Liver (tissue), 8 donors: ENCODE measurements at regions not wholly inside any gene's neighbourhood (a gene's known extent, or its start where the extent isn't known, plus 50 kb on each side); places are given as distances from the start of the nearest gene placed in this dataset.

Experiments used
- DNase-seq: peaks from one replicate; pipeline ENCODE4 v3.0.0-alpha.2; 2017; ENCODE audit warnings: low spot score
- H3K27ac ChIP-seq, 2 donors: one replicate each; pipeline ENCODE4 v1.7.0; 2013; ENCODE audit warnings: inconsistent platforms in 2 of 2, low read length in 2 of 2, control low read depth in 1 of 2, low read depth in 1 of 2, mild to moderate bottlenecking in 1 of 2
- H3K27me3 ChIP-seq, 4 donors: one replicate each; pipeline versions ENCODE4 v1.6.1 to v1.7.0; 2013; ENCODE audit warnings: low read length in 3 of 4, inconsistent platforms in 1 of 4, mild to moderate bottlenecking in 1 of 4, moderate library complexity in 1 of 4; ENCODE audit not compliant: control insufficient read depth in 4 of 4, insufficient read depth in 4 of 4
- H3K36me3 ChIP-seq, 4 donors: one replicate each; pipeline versions ENCODE4 v1.6.1 to v1.7.0; 2013; ENCODE audit warnings: low read length in 3 of 4, mild to moderate bottlenecking in 3 of 4, low read depth in 1 of 4, moderate library complexity in 1 of 4; ENCODE audit not compliant: control insufficient read depth in 4 of 4, insufficient read depth in 3 of 4
- H3K4me1 ChIP-seq, 4 donors: one replicate each; pipeline versions ENCODE4 v1.6.1 to v1.7.0; 2013; ENCODE audit warnings: low read length in 3 of 4, mild to moderate bottlenecking in 3 of 4, moderate library complexity in 1 of 4; ENCODE audit not compliant: control insufficient read depth in 4 of 4, insufficient read depth in 4 of 4
- H3K4me3 ChIP-seq, 3 donors: one replicate each; pipeline versions ENCODE4 v1.6.1 to v1.7.0; 2013; ENCODE audit warnings: low read length in 3 of 3, control low read depth in 1 of 3, low read depth in 1 of 3, mild to moderate bottlenecking in 1 of 3
- H3K9ac ChIP-seq, 2 donors: one replicate each; pipeline ENCODE4 v1.7.0; 2013; ENCODE audit warnings: low read length in 2 of 2, mild to moderate bottlenecking in 2 of 2, moderate library complexity in 2 of 2, control low read depth in 1 of 2, low read depth in 1 of 2
- H3K9me3 ChIP-seq, 4 donors: one replicate each; pipeline versions ENCODE4 v1.6.1 to v1.7.0; 2013; ENCODE audit warnings: low read length in 3 of 4; ENCODE audit not compliant: control insufficient read depth in 4 of 4
- ATF3 ChIP-seq: IDR thresholded peaks from 2 replicates; pipeline ENCODE4 v1.6.1; 2016; ENCODE audit warnings: antibody characterized with exemption
- EGR1 ChIP-seq, 2 donors: IDR thresholded peaks; 2 replicates each; pipeline ENCODE4 v1.6.1; 2016 to 2018; ENCODE audit warnings: antibody characterized with exemption in 2 of 2, low read depth in 2 of 2
- FOXA1 ChIP-seq: IDR thresholded peaks from 2 replicates; pipeline ENCODE4 v1.6.1; 2016; ENCODE audit warnings: antibody characterized with exemption
- FOXA2 ChIP-seq: IDR thresholded peaks from 2 replicates; pipeline ENCODE4 v1.6.1; 2016; ENCODE audit warnings: antibody characterized with exemption
- GABPA ChIP-seq, 2 donors: IDR thresholded peaks in 1 of 2; conservative IDR thresholded peaks in 1 of 2; 2 replicates each; pipeline ENCODE4 v1.6.1; 2016; ENCODE audit warnings: antibody characterized with exemption in 2 of 2, mild to moderate bottlenecking in 1 of 2, moderate library complexity in 1 of 2
- HNF4A ChIP-seq, 2 donors: conservative IDR thresholded peaks; 2 replicates each; pipeline ENCODE4 v1.6.1; 2016; ENCODE audit warnings: antibody characterized with exemption in 2 of 2, mild to moderate bottlenecking in 2 of 2
- HNF4G ChIP-seq: IDR thresholded peaks from 2 replicates; pipeline ENCODE4 v1.6.1; 2016; ENCODE audit warnings: antibody characterized with exemption
- JUND ChIP-seq, 2 donors: IDR thresholded peaks; 2 replicates each; pipeline ENCODE4 v1.6.1; 2016; ENCODE audit warnings: antibody characterized with exemption in 2 of 2
- NR2F2 ChIP-seq: IDR thresholded peaks from 2 replicates; pipeline ENCODE4 v1.6.1; 2016; ENCODE audit warnings: antibody characterized with exemption
- RAD21 ChIP-seq, 2 donors: IDR thresholded peaks; 2 replicates each; pipeline ENCODE4 v1.6.1; 2016; ENCODE audit warnings: antibody characterized with exemption in 2 of 2, mild to moderate bottlenecking in 2 of 2
- REST ChIP-seq: IDR thresholded peaks from 2 replicates; pipeline ENCODE4 v1.6.1; 2016; ENCODE audit warnings: antibody characterized with exemption, mild to moderate bottlenecking
- RXRA ChIP-seq, 2 donors: IDR thresholded peaks; 2 replicates each; pipeline ENCODE4 v1.6.1; 2017 to 2018; ENCODE audit warnings: antibody characterized with exemption in 2 of 2, mild to moderate bottlenecking in 1 of 2
- SP1 ChIP-seq: IDR thresholded peaks from 2 replicates; pipeline ENCODE4 v1.6.1; 2018; ENCODE audit warnings: antibody characterized with exemption, mild to moderate bottlenecking
- TAF1 ChIP-seq: conservative IDR thresholded peaks from 2 replicates; pipeline ENCODE4 v1.6.1; 2016; ENCODE audit warnings: antibody characterized with exemption, mild to moderate bottlenecking
- YY1 ChIP-seq: IDR thresholded peaks from 2 replicates; pipeline ENCODE4 v1.6.1; 2016; ENCODE audit warnings: antibody characterized with exemption, mild to moderate bottlenecking
- whole genome bisulfite sequencing: extraction: QIAGEN DNeasy Blood & Tissue Kit; methylation state at CpG from one replicate; pipeline ENCODE4 v1.1.7; 2013; 5-methylcytosine and 5-hydroxymethylcytosine counted together
- TF ChIP-seq, protein P1 (sequence below): fragments of 150-350 bp; IDR thresholded peaks from 2 replicates; pipeline ENCODE4 v1.5.1; 2017; ENCODE audit warnings: improper control_type of control experiment, low read depth, low read length; ENCODE audit not compliant: missing input control
- TF ChIP-seq, protein P2 (sequence below): IDR thresholded peaks from 2 replicates; pipeline ENCODE4 v1.6.1; 2016; ENCODE audit warnings: antibody characterized with exemption
- TF ChIP-seq, protein P3 (sequence below): IDR thresholded peaks from 2 replicates; pipeline ENCODE4 v1.6.1; 2016; ENCODE audit warnings: antibody characterized with exemption
- donor health status: healthy.
- donor health status: healthy.
- donor health status: healthy.
- donor health status: healthy.
- donor health status: healthy.

DNA sequence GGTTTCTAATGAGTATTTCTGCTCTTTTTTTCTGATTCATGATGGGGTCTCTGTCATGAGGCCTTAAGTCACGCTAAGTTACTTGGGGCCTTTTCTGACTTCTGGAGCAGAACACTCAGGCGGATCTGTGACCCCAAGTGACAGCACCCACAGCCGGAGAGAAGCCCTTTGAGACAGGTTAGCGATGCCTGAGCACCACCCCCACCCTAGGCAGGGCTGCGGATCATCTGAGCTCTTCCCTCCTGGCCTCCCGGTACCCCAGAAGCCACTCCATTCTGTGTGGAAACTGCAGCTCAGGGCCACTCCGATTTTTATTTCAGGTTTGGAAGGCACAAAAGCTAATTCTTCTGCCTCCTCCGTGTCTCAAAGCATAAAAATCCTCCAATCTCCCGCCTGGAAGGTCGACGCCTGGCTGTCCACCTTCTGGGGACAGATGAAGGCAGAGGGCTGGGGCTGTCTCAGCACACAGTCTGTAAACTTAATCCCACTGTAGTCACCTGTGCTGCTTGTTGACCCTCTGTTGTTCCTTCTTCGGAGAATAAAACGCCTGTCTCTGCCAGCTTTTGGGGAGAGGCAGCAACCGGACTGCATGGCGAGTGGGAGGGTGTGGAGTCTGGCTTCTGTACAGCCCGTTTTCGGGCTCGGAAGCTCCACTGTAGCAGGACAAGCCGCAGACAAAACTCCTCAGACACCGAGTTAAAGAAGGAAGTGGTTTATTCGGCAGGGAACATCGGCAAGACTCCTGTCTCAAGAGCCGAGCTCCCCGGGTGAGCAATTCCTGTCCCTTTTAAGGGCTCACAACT lies 88.8 kb downstream of the SPRY4 start:
- no peak for DNase-seq
- no peak overlapping the region for H3K9ac ChIP-seq
- H3K36me3 ChIP-seq: no peaks in the 10 kb centered on the region
- no peak for TF ChIP-seq NR2F2
- TF ChIP-seq, protein P1, sequence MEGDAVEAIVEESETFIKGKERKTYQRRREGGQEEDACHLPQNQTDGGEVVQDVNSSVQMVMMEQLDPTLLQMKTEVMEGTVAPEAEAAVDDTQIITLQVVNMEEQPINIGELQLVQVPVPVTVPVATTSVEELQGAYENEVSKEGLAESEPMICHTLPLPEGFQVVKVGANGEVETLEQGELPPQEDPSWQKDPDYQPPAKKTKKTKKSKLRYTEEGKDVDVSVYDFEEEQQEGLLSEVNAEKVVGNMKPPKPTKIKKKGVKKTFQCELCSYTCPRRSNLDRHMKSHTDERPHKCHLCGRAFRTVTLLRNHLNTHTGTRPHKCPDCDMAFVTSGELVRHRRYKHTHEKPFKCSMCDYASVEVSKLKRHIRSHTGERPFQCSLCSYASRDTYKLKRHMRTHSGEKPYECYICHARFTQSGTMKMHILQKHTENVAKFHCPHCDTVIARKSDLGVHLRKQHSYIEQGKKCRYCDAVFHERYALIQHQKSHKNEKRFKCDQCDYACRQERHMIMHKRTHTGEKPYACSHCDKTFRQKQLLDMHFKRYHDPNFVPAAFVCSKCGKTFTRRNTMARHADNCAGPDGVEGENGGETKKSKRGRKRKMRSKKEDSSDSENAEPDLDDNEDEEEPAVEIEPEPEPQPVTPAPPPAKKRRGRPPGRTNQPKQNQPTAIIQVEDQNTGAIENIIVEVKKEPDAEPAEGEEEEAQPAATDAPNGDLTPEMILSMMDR: no peak
- H3K27me3 ChIP-seq: no peaks in the 10 kb centered on the region
- 87% methylated on average over 24 of the region's 24 CpGs for WGBS
- no peak overlapping the region for H3K4me3 ChIP-seq
- no peaks in the 10 kb centered on the region for H3K4me1 ChIP-seq
- no peaks in the 10 kb centered on the region for H3K9me3 ChIP-seq
- no peak overlapping the region for H3K27ac ChIP-seq

- H3K4me1 ChIP-seq: no peaks in the 10 kb centered on the region
- H3K9ac ChIP-seq: no peak overlapping the region
- H3K9me3 ChIP-seq: no peaks in the 10 kb centered on the region
- DNase-seq: no peak
- H3K27me3 ChIP-seq: no peaks in the 10 kb centered on the region
- WGBS: 69% methylated on average over 14 of the region's 14 CpGs
- H3K36me3 ChIP-seq: no peaks in the 10 kb centered on the region
- H3K27ac ChIP-seq: no peak overlapping the region
- no peak overlapping the region for H3K4me3 ChIP-seq
- no peak for TF ChIP-seq HNF4A (conservative IDR thresholded peaks at IDR 0.05)
- TF ChIP-seq EGR1 (IDR thresholded peaks at IDR 0.05; ENCODE audit: low read depth in 2 of 2): no peak
- TF ChIP-seq, protein P1: no peak
- TF ChIP-seq GABPA (IDR thresholded peaks at IDR 0.05 in 1 of 2, conservative IDR thresholded peaks at IDR 0.05 in 1 of 2): no peak
- TF ChIP-seq REST: no peak
- TF ChIP-seq RAD21 (IDR thresholded peaks at IDR 0.05): no peak
- no peak for TF ChIP-seq FOXA2
- TF ChIP-seq, protein P2, sequence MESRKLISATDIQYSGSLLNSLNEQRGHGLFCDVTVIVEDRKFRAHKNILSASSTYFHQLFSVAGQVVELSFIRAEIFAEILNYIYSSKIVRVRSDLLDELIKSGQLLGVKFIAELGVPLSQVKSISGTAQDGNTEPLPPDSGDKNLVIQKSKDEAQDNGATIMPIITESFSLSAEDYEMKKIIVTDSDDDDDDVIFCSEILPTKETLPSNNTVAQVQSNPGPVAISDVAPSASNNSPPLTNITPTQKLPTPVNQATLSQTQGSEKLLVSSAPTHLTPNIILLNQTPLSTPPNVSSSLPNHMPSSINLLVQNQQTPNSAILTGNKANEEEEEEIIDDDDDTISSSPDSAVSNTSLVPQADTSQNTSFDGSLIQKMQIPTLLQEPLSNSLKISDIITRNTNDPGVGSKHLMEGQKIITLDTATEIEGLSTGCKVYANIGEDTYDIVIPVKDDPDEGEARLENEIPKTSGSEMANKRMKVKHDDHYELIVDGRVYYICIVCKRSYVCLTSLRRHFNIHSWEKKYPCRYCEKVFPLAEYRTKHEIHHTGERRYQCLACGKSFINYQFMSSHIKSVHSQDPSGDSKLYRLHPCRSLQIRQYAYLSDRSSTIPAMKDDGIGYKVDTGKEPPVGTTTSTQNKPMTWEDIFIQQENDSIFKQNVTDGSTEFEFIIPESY: no peak
- TF ChIP-seq, protein P3, sequence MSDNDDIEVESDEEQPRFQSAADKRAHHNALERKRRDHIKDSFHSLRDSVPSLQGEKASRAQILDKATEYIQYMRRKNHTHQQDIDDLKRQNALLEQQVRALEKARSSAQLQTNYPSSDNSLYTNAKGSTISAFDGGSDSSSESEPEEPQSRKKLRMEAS: no peak
- TF ChIP-seq ATF3: no peak
- TF ChIP-seq FOXA1: no peak
- TF ChIP-seq RXRA (IDR thresholded peaks at IDR 0.05): no peak
- TF ChIP-seq HNF4G: no peak
- TF ChIP-seq JUND (IDR thresholded peaks at IDR 0.05): no peak
- TF ChIP-seq TAF1: no peak
- TF ChIP-seq SP1: no peak
- no peak for TF ChIP-seq YY1
- no peak for TF ChIP-seq NR2F2
Observed at GRCh38 chr5:142235050-142235797, 89.6 kb downstream of the SPRY4 start.
